ENCODE measurements at regions not wholly inside any gene's neighbourhood (a gene's known extent, or its start where the extent isn't known, plus 50 kb on each side); places are given as distances from the start of the nearest gene placed in this dataset.

- TF ChIP-seq CTCF (IDR thresholded peaks at IDR 0.05): no peak
- POLR2A ChIA-PET: no interaction called here
- Histone ChIP-seq H3K4me3 (ENCODE audit: low read length) (no peak overlapping the region), H3K4me1 (ENCODE audit: insufficient read depth, low read length) (peaks cover 4% of the 10 kb centered on the region), H3K27ac (ENCODE audit: low read depth in 1 of 2, low read length in 2 of 2) (no peak overlapping the region), H3K36me3 (ENCODE audit: insufficient read depth, low read length) (no peaks in the 10 kb centered on the region), H3K27me3 (ENCODE audit: control insufficient read depth in 1 of 2, insufficient read depth in 2 of 2, low read length in 2 of 2) (no peaks in the 10 kb centered on the region), H3K9me3 (ENCODE audit: control insufficient read depth in 1 of 2, insufficient read depth in 1 of 2, low read length in 2 of 2) (no peaks in the 10 kb centered on the region)
- CTCF ChIA-PET: no interaction called here
- intact Hi-C loops (cut with DNase I, micrococcal nuclease): no loop called here
- no peaks in the 10 kb centered on the region for H3K36me3 Mint-ChIP-seq (ENCODE audit: low read depth)
- ATAC-seq (ENCODE audit: poor library complexity) (no peak), DNase-seq (no peak)
- H3K27ac Mint-ChIP-seq: no peak overlapping the region
- H3K27me3 Mint-ChIP-seq: peaks cover 7% of the 10 kb centered on the region
- H3K9me3 Mint-ChIP-seq: no peaks in the 10 kb centered on the region
- H3K4me3 Mint-ChIP-seq: no peak overlapping the region
- no peaks in the 10 kb centered on the region for H3K4me1 Mint-ChIP-seq (ENCODE audit: low read depth)
Measured at GRCh38 chr20:4633379-4633778, 52.9 kb upstream of the PRNP start.

GRCh38 chr20:4632876-4633275 is 53.4 kb upstream of the PRNP start:
- ChIA-PET POLR2A (no interaction called here), CTCF (no interaction called here)
- H3K4me1 ChIP-seq (ENCODE audit: insufficient read depth, low read length): peaks cover 4% of the 10 kb centered on the region
- no peaks in the 10 kb centered on the region for H3K36me3 ChIP-seq (ENCODE audit: insufficient read depth, low read length)
- Mint-ChIP-seq H3K4me3 (no peak overlapping the region), H3K9me3 (no peaks in the 10 kb centered on the region), H3K27me3 (peaks cover 7% of the 10 kb centered on the region), H3K4me1 (ENCODE audit: low read depth) (no peaks in the 10 kb centered on the region), H3K27ac (no peak overlapping the region), H3K36me3 (ENCODE audit: low read depth) (no peaks in the 10 kb centered on the region)
- TF ChIP-seq CTCF (IDR thresholded peaks at IDR 0.05): no peak
- no peak overlapping the region for H3K4me3 ChIP-seq (ENCODE audit: low read length)
- no peak overlapping the region for H3K27ac ChIP-seq (ENCODE audit: low read depth in 1 of 2, low read length in 2 of 2)
- peak in 1 of 14 experiments; percentile 14 for DNase-seq
- H3K27me3 ChIP-seq (ENCODE audit: control insufficient read depth in 1 of 2, insufficient read depth in 2 of 2, low read length in 2 of 2): no peaks in the 10 kb centered on the region
- no peak for ATAC-seq (ENCODE audit: poor library complexity)
- intact Hi-C loops (cut with DNase I, micrococcal nuclease): no loop called here
- H3K9me3 ChIP-seq (ENCODE audit: control insufficient read depth in 1 of 2, insufficient read depth in 1 of 2, low read length in 2 of 2): no peaks in the 10 kb centered on the region

- Mint-ChIP-seq H3K4me1 (ENCODE audit: low read depth) (no peaks in the 10 kb centered on the region), H3K36me3 (ENCODE audit: low read depth) (no peaks in the 10 kb centered on the region), H3K27me3 (peaks cover 23% of the 10 kb centered on the region), H3K27ac (no peak overlapping the region), H3K4me3 (no peak overlapping the region), H3K9me3 (no peaks in the 10 kb centered on the region)
- Histone ChIP-seq H3K27me3 (ENCODE audit: control insufficient read depth in 1 of 2, insufficient read depth in 2 of 2, low read length in 2 of 2) (no peaks in the 10 kb centered on the region), H3K27ac (ENCODE audit: low read depth in 1 of 2, low read length in 2 of 2) (no peak overlapping the region), H3K36me3 (ENCODE audit: insufficient read depth, low read length) (no peaks in the 10 kb centered on the region), H3K4me3 (ENCODE audit: low read length) (no peak overlapping the region), H3K9me3 (ENCODE audit: control insufficient read depth in 1 of 2, insufficient read depth in 1 of 2, low read length in 2 of 2) (peaks cover 0 to 13% of the 10 kb centered on the region in 2 experiments), H3K4me1 (ENCODE audit: insufficient read depth, low read length) (no peaks in the 10 kb centered on the region)
- DNase-seq: no peak
- ATAC-seq (ENCODE audit: poor library complexity): no peak
- no peak for TF ChIP-seq CTCF (IDR thresholded peaks at IDR 0.05)
- intact Hi-C loops (cut with DNase I, micrococcal nuclease): no loop called here
- ChIA-PET POLR2A (no interaction called here), CTCF (no interaction called here)
Measured at GRCh38 chr20:4626228-4626627, 60.0 kb upstream of the PRNP start.
